ENCODE measurements at regions not wholly inside any gene's neighbourhood (a gene's known extent, or its start where the extent isn't known, plus 50 kb on each side); places are given as distances from the start of the nearest gene placed in this dataset.

DNA sequence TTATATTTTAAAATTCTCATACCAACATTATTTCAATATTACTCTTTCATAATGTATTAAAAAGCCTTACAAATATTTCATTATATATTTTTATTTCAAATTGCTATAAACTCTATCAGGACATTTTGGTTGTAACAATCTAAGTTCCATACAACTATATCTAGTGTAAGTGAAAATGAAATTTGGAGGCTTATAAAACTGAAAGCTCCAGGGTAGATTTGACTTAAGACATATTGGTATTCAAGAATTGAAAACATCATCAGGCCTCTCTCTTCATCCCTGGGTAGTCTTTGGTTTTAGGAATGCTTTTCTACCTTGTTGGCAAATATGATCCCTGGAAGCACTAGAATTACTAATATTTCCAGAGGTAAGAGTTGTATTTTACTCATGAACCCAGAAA is 342.6 kb downstream of the DTHD1 start:
- Mint-ChIP-seq H3K9me3 (peaks cover 0 to 8% (median 4%) of the 10 kb centered on the region in 7 donors), H3K27ac (no peak overlapping the region), H3K4me1 (no peaks in the 10 kb centered on the region), H3K36me3 (no peaks in the 10 kb centered on the region), H3K4me3 (no peak overlapping the region), H3K27me3 (ENCODE audit: low read depth in 3 of 3) (peaks cover 0 to 1% (median 0%) of the 10 kb centered on the region in 3 donors)
- H3K36me3 ChIP-seq (replicated peaks in 1 of 2; ENCODE audit: control insufficient read depth in 1 of 2, insufficient read depth in 2 of 2, low read length in 2 of 2), result no peaks in the 10 kb centered on the region
- H3K27ac ChIP-seq (ENCODE audit: low read depth in 1 of 2, low read length in 2 of 2), result no peak overlapping the region
- intact Hi-C loops (cut with micrococcal nuclease), result no loop called here
- TF ChIP-seq, protein P1, sequence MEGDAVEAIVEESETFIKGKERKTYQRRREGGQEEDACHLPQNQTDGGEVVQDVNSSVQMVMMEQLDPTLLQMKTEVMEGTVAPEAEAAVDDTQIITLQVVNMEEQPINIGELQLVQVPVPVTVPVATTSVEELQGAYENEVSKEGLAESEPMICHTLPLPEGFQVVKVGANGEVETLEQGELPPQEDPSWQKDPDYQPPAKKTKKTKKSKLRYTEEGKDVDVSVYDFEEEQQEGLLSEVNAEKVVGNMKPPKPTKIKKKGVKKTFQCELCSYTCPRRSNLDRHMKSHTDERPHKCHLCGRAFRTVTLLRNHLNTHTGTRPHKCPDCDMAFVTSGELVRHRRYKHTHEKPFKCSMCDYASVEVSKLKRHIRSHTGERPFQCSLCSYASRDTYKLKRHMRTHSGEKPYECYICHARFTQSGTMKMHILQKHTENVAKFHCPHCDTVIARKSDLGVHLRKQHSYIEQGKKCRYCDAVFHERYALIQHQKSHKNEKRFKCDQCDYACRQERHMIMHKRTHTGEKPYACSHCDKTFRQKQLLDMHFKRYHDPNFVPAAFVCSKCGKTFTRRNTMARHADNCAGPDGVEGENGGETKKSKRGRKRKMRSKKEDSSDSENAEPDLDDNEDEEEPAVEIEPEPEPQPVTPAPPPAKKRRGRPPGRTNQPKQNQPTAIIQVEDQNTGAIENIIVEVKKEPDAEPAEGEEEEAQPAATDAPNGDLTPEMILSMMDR (IDR thresholded peaks at IDR 0.05), result no peak
- no peaks in the 10 kb centered on the region for H3K4me1 ChIP-seq (ENCODE audit: control insufficient read depth in 1 of 2, insufficient read depth in 2 of 2, low read length in 2 of 2)
- DNase-seq, result no peak
- H3K4me2 ChIP-seq (replicated peaks; ENCODE audit: extremely low read depth, low read length, poor library complexity, severe bottlenecking), result no peak overlapping the region
- H4K20me1 ChIP-seq (ENCODE audit: insufficient read depth, low read length), result no peaks in the 10 kb centered on the region
- no peaks in the 10 kb centered on the region for H3K79me2 ChIP-seq (ENCODE audit: insufficient read depth, low read length)
- no peak overlapping the region for H3K4me3 ChIP-seq (replicated peaks in 1 of 3; ENCODE audit: low read depth in 2 of 3, low read length in 3 of 3)
- no peaks in the 10 kb centered on the region for H3K9me3 ChIP-seq (replicated peaks in 1 of 2; ENCODE audit: control insufficient read depth in 1 of 2, insufficient read depth in 1 of 2, low read length in 2 of 2)
- H3K27me3 ChIP-seq (ENCODE audit: control insufficient read depth in 2 of 2, insufficient read depth in 2 of 2, low read length in 2 of 2), result no peaks in the 10 kb centered on the region
- no peak overlapping the region for H3K9ac ChIP-seq (ENCODE audit: insufficient read depth, low read length, poor library complexity, severe bottlenecking)
- H2AFZ ChIP-seq (ENCODE audit: insufficient read depth, low read depth, low read length, poor library complexity, severe bottlenecking), result no peak overlapping the region

DNA sequence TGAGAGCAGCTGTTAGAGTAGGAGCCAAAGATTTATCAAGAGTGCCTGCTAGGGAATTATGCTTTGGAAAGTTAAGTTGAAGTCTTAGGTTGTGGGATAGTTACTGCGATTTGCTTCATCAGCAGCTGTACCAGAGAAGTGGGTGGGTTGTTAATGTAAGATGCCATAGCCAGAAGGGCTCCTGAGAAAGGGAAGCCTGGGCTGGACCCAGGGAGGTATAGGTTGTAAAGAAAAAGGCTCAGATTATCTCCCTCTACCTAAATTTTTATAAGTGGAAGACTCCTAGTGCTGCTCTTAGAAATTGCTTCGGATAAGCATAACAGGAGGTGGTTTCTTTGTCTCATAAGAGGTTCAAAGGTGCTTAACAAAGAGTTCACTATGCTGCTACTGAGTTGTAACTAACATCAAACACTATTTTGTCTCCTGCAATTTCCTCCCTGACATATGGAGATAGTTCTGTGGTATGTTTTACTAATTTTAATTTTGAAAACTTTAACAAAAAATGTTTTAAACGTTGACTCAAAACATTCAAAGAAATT is 356.9 kb downstream of the DTHD1 start:
- intact Hi-C loops (cut with micrococcal nuclease), result no loop called here
- no peak for DNase-seq
- WGBS (ENCODE audit: insufficient coverage), result 90% methylated on average over 1 of the region's 3 CpGs

More for the DNA sequence above, 356.9 kb downstream of the DTHD1 start:
- Histone ChIP-seq H3K4me3 (replicated peaks in 1 of 3; ENCODE audit: low read depth in 2 of 3, low read length in 3 of 3) (no peak overlapping the region), H3K36me3 (replicated peaks in 1 of 2; ENCODE audit: control insufficient read depth in 1 of 2, insufficient read depth in 2 of 2, low read length in 2 of 2) (no peaks in the 10 kb centered on the region), H4K20me1 (ENCODE audit: insufficient read depth, low read length) (no peaks in the 10 kb centered on the region), H3K9me3 (replicated peaks in 1 of 2; ENCODE audit: control insufficient read depth in 1 of 2, insufficient read depth in 1 of 2, low read length in 2 of 2) (no peaks in the 10 kb centered on the region), H3K27me3 (ENCODE audit: control insufficient read depth in 2 of 2, insufficient read depth in 2 of 2, low read length in 2 of 2) (no peaks in the 10 kb centered on the region), H3K4me2 (replicated peaks; ENCODE audit: extremely low read depth, low read length, poor library complexity, severe bottlenecking) (no peak overlapping the region), H3K4me1 (ENCODE audit: control insufficient read depth in 1 of 2, insufficient read depth in 2 of 2, low read length in 2 of 2) (no peaks in the 10 kb centered on the region), H3K9ac (ENCODE audit: insufficient read depth, low read length, poor library complexity, severe bottlenecking) (no peak overlapping the region), H2AFZ (ENCODE audit: insufficient read depth, low read depth, low read length, poor library complexity, severe bottlenecking) (no peak overlapping the region), H3K79me2 (ENCODE audit: insufficient read depth, low read length) (no peaks in the 10 kb centered on the region), H3K27ac (ENCODE audit: low read depth in 1 of 2, low read length in 2 of 2) (no peak overlapping the region)
- no peaks in the 10 kb centered on the region for H3K36me3 Mint-ChIP-seq
- no peaks in the 10 kb centered on the region for H3K4me1 Mint-ChIP-seq
- H3K4me3 Mint-ChIP-seq, result no peak overlapping the region
- TF ChIP-seq, protein P1 (IDR thresholded peaks at IDR 0.05), result no peak
- H3K9me3 Mint-ChIP-seq, result peaks cover 0 to 3% (median 0%) of the 10 kb centered on the region in 7 donors
- H3K27ac Mint-ChIP-seq, result no peak overlapping the region
- peaks cover 0 to 1% (median 0%) of the 10 kb centered on the region in 3 donors for H3K27me3 Mint-ChIP-seq (ENCODE audit: low read depth in 3 of 3)
